ENCODE measurements at regions not wholly inside any gene's neighbourhood (a gene's known extent, or its start where the extent isn't known, plus 50 kb on each side); places are given as distances from the start of the nearest gene placed in this dataset.

DNA sequence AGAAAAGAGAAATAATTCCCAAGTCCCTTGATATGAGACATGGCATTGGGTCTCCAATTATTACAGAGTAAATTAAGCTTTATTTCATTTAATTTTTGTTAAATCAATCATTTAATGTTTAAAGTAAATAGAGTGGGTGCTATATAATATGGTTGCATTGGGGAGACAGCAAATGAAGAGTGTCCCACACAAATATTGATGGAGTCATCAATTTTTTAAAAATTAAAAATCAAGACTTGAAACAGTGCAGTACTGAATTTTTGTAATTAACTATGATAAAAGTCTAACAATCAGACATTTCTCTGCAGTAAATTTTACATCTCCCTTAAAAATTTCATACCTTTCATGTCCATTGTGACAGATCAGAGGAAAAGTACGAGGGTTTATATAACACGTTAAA is 193.9 kb upstream of the ID4 start:
- no peak for DNase-seq

- DNase-seq = no peak
Measured at GRCh38 chr6:19643713-19644112, 193.5 kb upstream of the ID4 start.

GRCh38 chr6:19655744-19656143 is 181.4 kb upstream of the ID4 start:
- DNase-seq = no peak

DNA sequence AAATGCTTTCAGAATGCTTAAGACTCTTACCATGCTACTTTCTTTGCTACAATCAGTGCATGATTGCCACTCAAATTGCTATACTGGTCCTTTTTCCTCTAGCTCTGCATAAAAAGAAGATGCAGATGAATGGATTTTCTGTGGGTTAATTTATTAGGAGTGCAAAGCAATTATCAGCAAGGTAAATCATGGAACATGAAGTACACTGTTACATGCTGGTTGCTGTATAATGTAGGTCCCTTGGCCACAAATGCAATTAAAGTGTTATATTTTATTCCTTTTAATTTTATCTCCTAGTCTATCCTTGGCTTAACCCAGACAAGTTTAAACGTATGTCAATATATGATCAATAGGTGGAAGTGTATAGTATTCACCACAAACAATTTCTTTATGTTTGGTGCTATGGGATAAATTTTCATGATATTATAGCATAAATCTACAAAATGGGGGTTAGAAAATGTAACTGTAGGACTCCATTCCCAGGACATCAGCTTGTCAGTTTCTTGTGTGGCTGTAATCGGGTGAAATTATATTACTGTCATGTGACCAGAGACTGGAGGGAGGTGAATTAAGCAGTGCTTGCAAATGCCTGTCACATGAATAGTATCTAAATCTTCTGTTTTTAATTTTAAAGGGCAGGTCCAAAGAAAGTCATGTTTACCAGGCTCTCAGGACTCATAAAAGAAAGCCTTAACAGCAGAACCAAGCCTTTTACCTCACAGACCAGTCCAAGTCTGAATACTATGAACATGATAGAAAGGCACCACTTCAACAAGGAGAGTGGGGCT is 176.9 kb upstream of the ID4 start:
- DNase-seq = no peak

DNA sequence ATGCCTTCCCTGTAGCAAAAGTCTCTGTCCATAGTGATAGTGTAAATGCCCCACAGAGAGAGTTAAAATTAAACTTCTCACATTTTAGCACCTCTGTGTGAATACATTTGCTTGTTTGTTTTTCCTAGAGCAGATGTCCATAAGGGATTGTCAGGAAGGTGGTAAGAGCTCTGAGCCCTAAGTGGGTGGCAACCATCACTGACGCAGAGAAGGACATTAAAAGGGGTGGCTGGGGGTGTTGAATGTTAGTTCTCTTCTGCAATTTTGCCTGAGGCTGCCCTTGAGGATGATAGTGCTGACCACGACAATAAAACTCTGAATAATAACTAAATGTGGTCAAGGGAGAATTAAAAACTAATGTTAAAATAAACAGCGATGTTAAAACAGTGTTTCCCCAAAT is 174.3 kb upstream of the ID4 start:
- no peak for DNase-seq

DNA sequence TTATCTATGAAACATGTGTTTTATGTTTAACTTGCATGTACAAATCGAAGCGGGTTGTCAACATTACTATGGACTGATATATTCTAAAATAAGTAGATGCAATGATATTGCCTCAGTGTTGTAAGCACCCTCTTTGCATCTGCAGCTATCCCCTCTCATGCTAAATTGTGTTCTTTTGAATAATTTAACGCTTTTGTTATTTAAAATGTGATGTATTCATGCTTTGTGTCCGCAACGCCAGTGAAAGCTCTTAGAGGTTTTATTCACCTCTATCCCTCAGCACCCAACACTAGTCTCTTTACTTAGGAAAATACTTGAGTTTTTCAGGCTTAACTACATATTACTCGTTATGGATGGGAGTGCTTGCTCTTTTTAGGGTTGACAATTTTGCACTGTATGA is 173.7 kb upstream of the ID4 start:
- DNase-seq = no peak

DNA sequence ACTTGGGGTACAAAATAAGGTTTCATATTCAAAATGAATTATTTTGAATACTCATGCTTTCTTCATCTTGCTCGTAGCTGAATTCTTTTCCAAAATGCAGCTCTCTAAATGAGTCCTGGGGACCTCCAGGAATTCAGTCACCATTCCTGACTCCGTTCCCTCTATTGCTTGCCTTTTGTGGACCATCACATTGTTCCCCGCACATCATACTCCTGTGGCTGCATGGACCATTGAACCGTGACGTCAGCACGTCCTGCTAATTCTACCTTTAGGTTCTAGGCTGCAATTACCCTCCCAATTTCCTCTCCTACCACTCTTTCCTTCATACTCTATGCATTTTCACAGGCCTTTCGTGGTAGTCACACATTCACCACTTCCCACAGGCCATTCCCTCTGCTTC is 173.1 kb upstream of the ID4 start:
- DNase-seq = no peak

DNA sequence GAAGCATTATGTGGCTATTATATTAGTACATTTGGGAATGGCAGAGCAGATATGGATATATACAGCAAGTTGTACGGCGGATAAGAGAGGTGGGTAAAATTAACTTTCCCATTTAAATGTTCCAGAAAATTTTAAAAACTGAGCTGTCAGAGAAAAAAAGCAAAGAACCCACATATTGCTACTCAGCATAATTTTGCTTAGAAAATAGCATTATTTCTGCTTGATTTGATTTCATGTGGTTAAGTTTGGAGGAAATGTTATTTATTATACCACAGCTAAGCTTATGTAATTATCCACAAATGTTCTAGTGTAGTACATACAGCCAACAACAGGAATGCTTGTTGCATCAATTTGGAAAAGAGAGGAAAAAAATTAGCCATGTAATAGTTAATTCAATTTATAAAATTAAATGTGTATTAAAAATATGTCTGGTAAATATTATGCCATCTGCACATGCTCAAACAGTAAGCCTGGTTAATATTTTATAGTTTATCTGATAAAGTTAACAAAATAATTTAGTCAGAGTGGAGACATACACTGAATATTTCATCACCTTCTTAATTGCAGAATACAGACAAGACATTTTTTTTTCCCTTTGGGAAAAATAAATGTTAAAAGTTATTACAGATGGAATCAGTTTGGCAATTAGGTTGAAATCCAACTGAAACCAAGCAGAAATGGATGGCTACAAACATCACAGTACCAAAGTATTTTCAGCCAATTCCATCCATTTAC is 172.1 kb upstream of the ID4 start:
- no peak for DNase-seq

DNA sequence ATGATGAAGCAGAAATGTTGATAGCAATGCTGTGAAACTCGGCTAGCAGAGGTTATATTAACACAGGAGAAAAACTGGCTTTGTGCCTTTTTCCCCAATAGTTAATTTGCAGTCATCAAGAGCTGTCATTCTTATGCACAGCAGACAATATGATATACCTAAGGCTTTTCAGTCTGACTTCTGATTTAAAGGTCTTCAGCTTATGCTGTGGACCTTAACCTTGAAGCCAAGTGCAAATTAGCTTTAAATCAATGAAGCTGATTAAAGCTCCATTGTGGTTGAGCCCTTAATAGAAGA is 171.6 kb upstream of the ID4 start:
- DNase-seq = no peak

DNA sequence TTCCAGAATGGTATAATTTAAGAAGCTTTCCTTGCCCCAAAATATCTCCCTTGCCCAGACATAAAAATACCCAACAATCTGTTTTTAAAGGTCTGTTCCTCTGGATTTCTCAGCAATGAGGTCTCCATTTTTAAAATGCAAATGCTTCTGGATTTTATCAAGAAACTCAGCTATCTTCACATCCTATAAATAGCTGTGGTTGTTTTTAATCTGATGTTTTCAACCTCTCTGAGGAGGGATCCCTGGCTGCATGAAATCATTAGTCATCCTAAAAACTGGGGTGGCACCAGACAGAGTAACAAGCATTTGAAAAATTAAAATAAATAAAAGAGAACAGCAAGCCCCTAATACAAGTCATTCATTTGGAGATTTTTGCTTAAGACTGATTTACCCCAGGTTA is 168.5 kb upstream of the ID4 start:
- no peak for DNase-seq

GRCh38 chr6:19669206-19669605 is 168.0 kb upstream of the ID4 start:
- DNase-seq = no peak

DNA sequence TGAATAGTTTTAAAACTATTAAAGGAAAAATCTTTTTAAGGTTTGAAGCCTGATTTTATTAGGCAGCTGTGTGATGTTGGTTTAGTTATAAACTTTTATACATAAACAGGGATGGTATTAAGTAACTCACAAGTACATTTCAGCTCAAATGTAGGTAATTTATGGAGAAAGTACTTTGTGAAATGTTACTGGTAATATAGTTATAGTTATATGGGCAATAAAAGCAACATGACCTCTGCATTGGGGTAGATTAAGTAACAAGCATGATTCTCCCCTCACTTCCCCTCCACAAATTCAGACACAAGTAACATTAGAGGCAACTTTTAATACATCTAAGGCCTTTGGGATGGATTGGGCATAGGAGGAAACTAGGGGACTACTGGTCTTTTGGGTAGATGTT is 154.3 kb upstream of the ID4 start:
- no peak for DNase-seq

- DNase-seq = no peak
Measured at GRCh38 chr6:19690325-19691075, 146.7 kb upstream of the ID4 start.

- no peak for DNase-seq
Measured at GRCh38 chr6:19691465-19692167, 145.6 kb upstream of the ID4 start.

GRCh38 chr6:19692506-19693298 is 144.5 kb upstream of the ID4 start:
- no peak for DNase-seq

DNA sequence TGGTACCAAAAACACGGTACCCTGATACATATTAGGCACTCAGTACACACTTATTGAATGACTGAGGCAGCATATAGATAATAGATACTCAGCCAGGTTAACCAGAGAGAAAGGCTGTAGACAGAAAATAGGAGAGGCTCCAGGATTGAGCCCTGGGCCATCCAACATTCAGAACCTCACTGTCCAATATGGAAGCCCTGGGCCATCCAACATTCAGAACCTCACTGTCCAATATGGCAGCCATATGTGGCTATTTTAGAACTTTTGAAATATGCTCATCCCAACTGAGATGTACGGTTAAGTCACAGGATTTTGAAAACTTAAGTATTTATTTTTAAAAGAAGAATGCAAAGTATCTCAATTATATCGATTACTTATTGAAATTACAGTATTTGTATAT is 142.5 kb upstream of the ID4 start:
- DNase-seq = no peak

DNA sequence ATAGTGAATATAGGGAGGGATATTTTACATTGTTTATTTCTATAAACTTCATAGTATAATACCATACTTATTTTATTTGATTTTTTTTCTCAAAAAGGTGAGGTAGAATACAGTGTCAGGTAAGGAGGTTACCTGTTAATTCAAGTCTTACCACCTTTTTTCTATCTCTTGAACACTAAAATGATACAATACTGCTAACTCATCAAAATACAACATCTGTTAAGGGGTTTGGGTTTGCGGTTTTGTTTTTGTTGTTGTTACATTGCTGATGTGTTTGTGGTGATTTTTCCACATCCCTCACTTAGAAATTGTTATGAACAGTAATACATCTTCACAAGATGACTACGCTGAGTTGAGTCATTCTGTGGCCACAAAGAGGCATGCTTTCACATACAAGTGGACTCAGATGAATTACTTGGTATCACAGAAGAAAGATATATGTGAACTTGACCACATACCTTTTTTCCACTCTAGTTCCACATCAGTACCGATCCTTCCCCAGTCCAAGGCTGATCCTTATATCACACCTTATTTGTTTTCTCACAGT is 139.4 kb upstream of the ID4 start:
- no peak for DNase-seq

GRCh38 chr6:19699932-19700331 is 137.2 kb upstream of the ID4 start:
- DNase-seq = no peak

GRCh38 chr6:19705606-19706005 is 131.6 kb upstream of the ID4 start:
- DNase-seq = no peak

DNA sequence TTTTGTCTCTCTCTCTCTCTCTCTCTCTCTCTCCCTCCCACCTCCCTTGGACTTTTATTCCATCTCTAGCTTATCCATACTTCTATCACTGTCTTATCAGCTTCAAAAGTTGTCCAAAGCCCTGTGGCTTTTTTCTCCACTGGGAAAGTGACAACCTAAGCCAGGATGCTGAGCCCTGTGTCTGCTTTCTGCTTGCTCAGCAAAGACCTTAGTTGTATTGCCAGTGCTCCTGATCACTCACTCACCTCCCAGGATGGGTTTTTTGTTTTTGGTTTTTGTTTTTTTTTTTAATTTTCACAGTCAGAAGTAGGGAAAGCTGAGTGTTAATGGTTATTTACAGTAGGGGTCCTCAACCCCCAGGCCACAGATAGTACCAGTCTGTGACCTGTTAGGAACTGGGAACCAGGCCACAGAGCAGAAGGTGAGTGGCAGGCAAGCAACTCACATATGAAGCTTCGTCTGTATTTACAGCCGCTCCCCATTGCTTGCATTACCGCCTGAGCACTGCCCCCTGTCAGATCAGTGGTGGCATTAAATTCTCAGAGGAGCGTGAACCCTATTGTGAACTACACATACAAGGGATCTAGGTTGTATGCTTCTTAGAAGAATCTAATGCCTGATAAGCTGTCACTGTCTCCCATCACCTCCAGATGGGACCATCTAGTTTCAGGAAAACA is 125.0 kb upstream of the ID4 start:
- DNase-seq = no peak

DNA sequence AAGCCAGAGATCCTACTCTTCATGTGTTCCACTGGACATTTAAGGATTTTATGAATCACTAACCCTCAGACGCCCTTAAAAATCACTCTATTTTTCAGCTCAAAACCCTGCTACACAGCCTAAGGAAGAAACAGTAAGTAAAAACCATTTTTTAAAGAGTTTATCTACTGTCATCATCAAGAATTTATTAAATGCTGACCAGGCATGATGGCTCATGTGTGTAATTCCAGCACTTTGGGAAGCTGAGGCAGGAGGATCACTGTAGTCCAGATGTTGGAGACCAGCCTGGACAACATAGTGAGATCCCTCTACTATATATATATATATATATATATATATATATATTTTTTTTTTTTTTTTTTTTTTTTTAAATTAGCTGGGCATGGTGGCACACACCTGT is 124.2 kb upstream of the ID4 start:
- DNase-seq = no peak

DNA sequence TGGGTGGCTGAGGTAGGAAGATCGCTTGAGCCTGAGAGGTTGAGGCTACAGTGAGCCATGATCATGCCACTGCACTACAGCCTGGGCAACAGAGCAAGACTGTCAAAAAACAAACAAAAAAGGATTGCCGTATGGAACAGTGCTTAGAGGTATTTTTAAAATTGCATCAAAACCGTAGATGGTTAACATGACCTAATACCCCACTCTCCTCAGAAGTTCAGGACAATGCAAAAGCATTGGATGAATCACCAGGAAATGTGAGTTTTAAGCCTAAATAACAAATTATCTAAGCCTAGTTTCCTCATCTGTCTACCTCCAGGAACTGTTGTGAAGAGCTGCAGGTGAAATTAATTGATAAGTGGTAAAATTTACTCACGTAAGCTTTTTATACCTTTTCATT is 123.8 kb upstream of the ID4 start:
- no peak for DNase-seq
